ENCODE measurements at regions not wholly inside any gene's neighbourhood (a gene's known extent, or its start where the extent isn't known, plus 50 kb on each side); places are given as distances from the start of the nearest gene placed in this dataset.

GRCh38 chr2:180655393-180655792, 325.0 kb upstream of the UBE2E3 start:
- TF ChIP-seq CTCF (IDR thresholded peaks at IDR 0.05) = no peak
- no peak for TF ChIP-seq POLR2A (IDR thresholded peaks at IDR 0.05)

Measured in Peyer's patch (tissue), 4 donors.